ENCODE measurements at regions not wholly inside any gene's neighbourhood (a gene's known extent, or its start where the extent isn't known, plus 50 kb on each side); places are given as distances from the start of the nearest gene placed in this dataset.

GRCh38 chr18:40179729-40180461 is 1775.1 kb upstream of the PIK3C3 start:
- no peak for TF ChIP-seq ZNF274 (IDR thresholded peaks at IDR 0.05; ENCODE audit: low read depth, low read length)
- no peaks in the 10 kb centered on the region for H3K9me3 ChIP-seq (ENCODE audit: insufficient read depth, low read length)
- H3K9ac ChIP-seq (ENCODE audit: insufficient read length, low read depth) = no peak overlapping the region
- H3K36me3 ChIP-seq (ENCODE audit: insufficient read depth, insufficient read length, low read length) = no peaks in the 10 kb centered on the region
- H3K4me3 ChIP-seq (ENCODE audit: insufficient read length, low read depth) = no peak overlapping the region
- no peaks in the 10 kb centered on the region for H3K4me1 ChIP-seq (ENCODE audit: insufficient read depth, insufficient read length)
- no peak for DNase-seq (ENCODE audit: low read depth, low spot score)
- H3K27me3 ChIP-seq (ENCODE audit: insufficient read depth, insufficient read length) = no peaks in the 10 kb centered on the region

GRCh38 chr18:40168026-40168425 is 1787.0 kb upstream of the PIK3C3 start:
- Histone ChIP-seq H3K27me3 (ENCODE audit: insufficient read depth, insufficient read length) (no peaks in the 10 kb centered on the region), H3K9ac (ENCODE audit: insufficient read length, low read depth) (no peak overlapping the region), H3K9me3 (ENCODE audit: insufficient read depth, low read length) (no peaks in the 10 kb centered on the region), H3K4me3 (ENCODE audit: insufficient read length, low read depth) (no peak overlapping the region), H3K4me1 (ENCODE audit: insufficient read depth, insufficient read length) (no peaks in the 10 kb centered on the region), H3K36me3 (ENCODE audit: insufficient read depth, insufficient read length, low read length) (no peaks in the 10 kb centered on the region)
- DNase-seq (ENCODE audit: low read depth, low spot score) = no peak
- no peak for TF ChIP-seq SUZ12 (IDR thresholded peaks at IDR 0.05; ENCODE audit: extremely low read depth, insufficient read depth, insufficient read length)
- no peak for TF ChIP-seq YY1 (IDR thresholded peaks at IDR 0.05; ENCODE audit: insufficient read depth, insufficient read length)

DNA sequence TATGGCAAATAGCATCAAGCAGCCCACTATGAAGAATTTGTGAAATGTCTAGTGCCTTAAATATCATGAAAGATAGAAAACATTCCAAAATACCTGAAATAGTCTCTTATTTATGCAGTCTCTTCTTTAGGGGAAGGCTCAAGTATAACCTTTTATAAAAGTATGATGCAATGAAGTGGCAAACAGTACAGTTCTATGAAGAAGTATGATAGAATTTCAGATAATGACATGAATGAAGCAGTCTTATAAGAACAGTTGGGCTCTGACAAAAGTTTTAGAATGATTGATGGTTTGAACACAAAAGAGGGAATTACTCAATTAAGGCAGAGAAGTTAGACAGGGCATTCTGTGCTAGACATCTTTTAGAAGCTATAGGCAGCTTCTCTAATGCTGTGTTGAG is 1791.8 kb upstream of the PIK3C3 start:
- no peak overlapping the region for H3K9ac ChIP-seq (ENCODE audit: insufficient read length, low read depth)
- TF ChIP-seq ZNF274 (IDR thresholded peaks at IDR 0.05; ENCODE audit: low read depth, low read length) (no peak), SUZ12 (IDR thresholded peaks at IDR 0.05; ENCODE audit: extremely low read depth, insufficient read depth, insufficient read length) (no peak), YY1 (IDR thresholded peaks at IDR 0.05; ENCODE audit: insufficient read depth, insufficient read length) (no peak)
- H3K36me3 ChIP-seq (ENCODE audit: insufficient read depth, insufficient read length, low read length) = no peaks in the 10 kb centered on the region
- no peaks in the 10 kb centered on the region for H3K27me3 ChIP-seq (ENCODE audit: insufficient read depth, insufficient read length)
- DNase-seq (ENCODE audit: low read depth, low spot score) = no peak
- no peak overlapping the region for H3K4me3 ChIP-seq (ENCODE audit: insufficient read length, low read depth)
- no peaks in the 10 kb centered on the region for H3K4me1 ChIP-seq (ENCODE audit: insufficient read depth, insufficient read length)
- no peaks in the 10 kb centered on the region for H3K9me3 ChIP-seq (ENCODE audit: insufficient read depth, low read length)

DNA sequence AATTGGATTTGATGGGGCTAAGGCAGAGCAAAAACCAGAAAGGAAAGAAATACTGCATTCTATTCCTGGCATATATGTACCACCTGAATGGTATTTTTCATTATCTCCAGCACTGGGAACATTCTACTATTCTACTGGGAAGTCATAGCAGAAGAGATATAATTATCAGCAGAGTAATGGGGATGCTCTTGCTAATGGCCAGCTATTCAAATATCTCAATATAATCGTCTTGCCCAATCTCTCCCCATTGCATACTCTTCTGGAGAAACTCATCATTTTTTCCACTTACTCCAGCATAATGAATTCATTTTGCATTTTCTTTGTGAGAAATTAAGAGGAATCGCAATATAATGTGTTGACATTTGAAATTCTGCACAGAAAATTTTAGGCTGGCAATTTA is 1794.7 kb upstream of the PIK3C3 start:
- no peak for DNase-seq (ENCODE audit: low read depth, low spot score)
- Histone ChIP-seq H3K9me3 (ENCODE audit: insufficient read depth, low read length) (no peaks in the 10 kb centered on the region), H3K4me1 (ENCODE audit: insufficient read depth, insufficient read length) (no peaks in the 10 kb centered on the region), H3K36me3 (ENCODE audit: insufficient read depth, insufficient read length, low read length) (no peaks in the 10 kb centered on the region), H3K4me3 (ENCODE audit: insufficient read length, low read depth) (no peak overlapping the region), H3K27me3 (ENCODE audit: insufficient read depth, insufficient read length) (no peaks in the 10 kb centered on the region), H3K9ac (ENCODE audit: insufficient read length, low read depth) (no peak overlapping the region)
- no peak for TF ChIP-seq SUZ12 (IDR thresholded peaks at IDR 0.05; ENCODE audit: extremely low read depth, insufficient read depth, insufficient read length)
- TF ChIP-seq ZNF274 (IDR thresholded peaks at IDR 0.05; ENCODE audit: low read depth, low read length) = no peak
- no peak for TF ChIP-seq YY1 (IDR thresholded peaks at IDR 0.05; ENCODE audit: insufficient read depth, insufficient read length)

- no peak for TF ChIP-seq SUZ12 (IDR thresholded peaks at IDR 0.05; ENCODE audit: extremely low read depth, insufficient read depth, insufficient read length)
- no peak for TF ChIP-seq YY1 (IDR thresholded peaks at IDR 0.05; ENCODE audit: insufficient read depth, insufficient read length)
- TF ChIP-seq ZNF274 (IDR thresholded peaks at IDR 0.05; ENCODE audit: low read depth, low read length) = no peak
- Histone ChIP-seq H3K4me3 (ENCODE audit: insufficient read length, low read depth) (no peak overlapping the region), H3K36me3 (ENCODE audit: insufficient read depth, insufficient read length, low read length) (no peaks in the 10 kb centered on the region), H3K9me3 (ENCODE audit: insufficient read depth, low read length) (no peaks in the 10 kb centered on the region), H3K9ac (ENCODE audit: insufficient read length, low read depth) (no peak overlapping the region), H3K4me1 (ENCODE audit: insufficient read depth, insufficient read length) (no peaks in the 10 kb centered on the region), H3K27me3 (ENCODE audit: insufficient read depth, insufficient read length) (no peaks in the 10 kb centered on the region)
- DNase-seq (ENCODE audit: low read depth, low spot score) = no peak
These were observed 1795.7 kb upstream of the PIK3C3 start for GRCh38 chr18:40159141-40160017.

GRCh38 chr18:40157120-40157519 is 1797.9 kb upstream of the PIK3C3 start:
- TF ChIP-seq SUZ12 (IDR thresholded peaks at IDR 0.05; ENCODE audit: extremely low read depth, insufficient read depth, insufficient read length) = no peak
- TF ChIP-seq YY1 (IDR thresholded peaks at IDR 0.05; ENCODE audit: insufficient read depth, insufficient read length) = no peak
- TF ChIP-seq ZNF274 (IDR thresholded peaks at IDR 0.05; ENCODE audit: low read depth, low read length) = no peak
- H3K9me3 ChIP-seq (ENCODE audit: insufficient read depth, low read length) = no peaks in the 10 kb centered on the region
- no peak overlapping the region for H3K9ac ChIP-seq (ENCODE audit: insufficient read length, low read depth)
- H3K4me1 ChIP-seq (ENCODE audit: insufficient read depth, insufficient read length) = no peaks in the 10 kb centered on the region
- no peaks in the 10 kb centered on the region for H3K27me3 ChIP-seq (ENCODE audit: insufficient read depth, insufficient read length)
- no peak for DNase-seq (ENCODE audit: low read depth, low spot score)
- no peak overlapping the region for H3K4me3 ChIP-seq (ENCODE audit: insufficient read length, low read depth)
- no peaks in the 10 kb centered on the region for H3K36me3 ChIP-seq (ENCODE audit: insufficient read depth, insufficient read length, low read length)

DNA sequence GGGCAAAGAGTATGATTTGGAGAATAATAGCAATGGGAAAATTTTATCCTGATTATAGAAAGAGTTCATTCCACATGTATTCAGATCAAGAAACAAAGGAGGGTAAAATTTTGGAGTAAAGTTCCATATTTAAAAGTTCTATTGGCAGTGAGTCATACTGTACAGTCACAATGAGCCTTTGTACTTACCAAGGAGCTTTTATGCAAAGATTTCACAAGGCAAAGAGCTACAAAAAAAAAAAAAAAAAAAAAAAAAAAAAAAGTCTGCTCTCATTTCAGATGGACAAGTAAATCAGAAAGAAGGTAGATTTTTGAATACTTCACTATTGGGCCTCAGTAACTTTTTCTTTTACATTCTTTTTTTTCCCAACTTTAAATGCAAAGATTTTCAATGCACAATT is 1802.2 kb upstream of the PIK3C3 start:
- no peak overlapping the region for H3K9ac ChIP-seq (ENCODE audit: insufficient read length, low read depth)
- H3K9me3 ChIP-seq (ENCODE audit: insufficient read depth, low read length) = no peaks in the 10 kb centered on the region
- H3K4me1 ChIP-seq (ENCODE audit: insufficient read depth, insufficient read length) = no peaks in the 10 kb centered on the region
- H3K4me3 ChIP-seq (ENCODE audit: insufficient read length, low read depth) = no peak overlapping the region
- no peaks in the 10 kb centered on the region for H3K27me3 ChIP-seq (ENCODE audit: insufficient read depth, insufficient read length)
- TF ChIP-seq SUZ12 (IDR thresholded peaks at IDR 0.05; ENCODE audit: extremely low read depth, insufficient read depth, insufficient read length) (no peak), ZNF274 (IDR thresholded peaks at IDR 0.05; ENCODE audit: low read depth, low read length) (no peak), YY1 (IDR thresholded peaks at IDR 0.05; ENCODE audit: insufficient read depth, insufficient read length) (no peak)
- DNase-seq (ENCODE audit: low read depth, low spot score) = no peak
- no peaks in the 10 kb centered on the region for H3K36me3 ChIP-seq (ENCODE audit: insufficient read depth, insufficient read length, low read length)

Data from NT2/D1 (cell line).